ENCODE measurements at regions not wholly inside any gene's neighbourhood (a gene's known extent, or its start where the extent isn't known, plus 50 kb on each side); places are given as distances from the start of the nearest gene placed in this dataset.
A peak's percentile ranks its signal among the peaks of the same experiment; 100 is the strongest.

DNA sequence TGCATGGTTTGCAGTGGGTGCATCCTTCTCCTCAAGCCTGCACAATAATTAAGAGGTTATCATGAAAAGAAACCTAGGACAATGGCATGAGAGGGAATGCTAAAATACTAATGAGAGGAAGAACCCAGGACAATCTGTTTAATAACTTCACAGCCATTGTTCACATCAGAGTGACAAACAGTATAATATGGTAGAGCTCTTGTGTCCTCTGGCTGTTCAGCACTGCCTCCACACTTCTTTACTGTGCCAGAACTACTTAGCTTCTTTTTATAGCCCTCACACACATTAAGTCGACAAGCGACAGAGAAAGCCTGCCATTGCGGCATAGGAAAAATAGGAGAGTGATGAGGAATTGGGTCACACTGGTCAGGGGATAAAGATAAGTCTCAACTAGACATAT is 65.0 kb upstream of the MEIS2 start:
- DNase-seq, result no peak

GRCh38 chr15:37166402-37166801 is 66.1 kb upstream of the MEIS2 start:
- no peak for DNase-seq

DNA sequence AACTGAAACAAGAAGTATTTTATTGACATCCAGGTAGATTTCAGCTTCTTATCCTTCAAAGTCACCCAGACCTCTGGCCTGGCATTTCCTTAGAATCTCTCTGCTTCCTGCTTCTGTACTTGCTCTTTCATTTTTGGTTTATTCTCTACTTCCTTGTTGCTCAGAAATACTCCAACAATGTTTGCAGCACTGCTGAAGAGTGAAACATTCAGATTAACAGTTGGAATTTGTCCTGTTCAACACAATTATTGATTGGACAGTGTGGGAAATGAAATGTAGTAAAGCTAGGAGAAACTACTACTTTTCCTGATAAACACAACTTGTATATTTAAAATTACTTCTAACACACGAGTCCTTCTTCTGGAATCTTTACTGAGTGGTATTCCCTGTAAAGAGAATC is 81.0 kb upstream of the MEIS2 start:
- DNase-seq, result no peak

DNA sequence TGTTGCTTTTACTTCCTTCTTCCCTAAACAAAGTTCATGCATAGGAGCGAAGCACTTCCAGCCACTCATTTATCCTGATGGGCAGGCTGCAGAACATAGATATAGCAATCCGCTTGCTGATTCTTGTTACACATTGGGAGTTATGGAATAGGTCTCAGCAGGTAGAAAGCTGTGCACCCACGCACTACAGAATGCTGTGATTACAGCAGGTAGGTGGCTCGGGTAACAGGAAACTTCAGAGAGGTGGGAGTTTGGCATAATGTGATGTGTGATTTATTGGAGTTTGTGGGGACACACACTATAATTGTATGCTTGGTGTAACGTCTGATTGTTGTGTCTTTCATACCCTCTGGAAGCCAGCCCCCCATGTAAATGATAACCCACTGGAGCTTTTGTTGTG is 99.2 kb upstream of the MEIS2 start:
- DNase-seq, result no peak

DNA sequence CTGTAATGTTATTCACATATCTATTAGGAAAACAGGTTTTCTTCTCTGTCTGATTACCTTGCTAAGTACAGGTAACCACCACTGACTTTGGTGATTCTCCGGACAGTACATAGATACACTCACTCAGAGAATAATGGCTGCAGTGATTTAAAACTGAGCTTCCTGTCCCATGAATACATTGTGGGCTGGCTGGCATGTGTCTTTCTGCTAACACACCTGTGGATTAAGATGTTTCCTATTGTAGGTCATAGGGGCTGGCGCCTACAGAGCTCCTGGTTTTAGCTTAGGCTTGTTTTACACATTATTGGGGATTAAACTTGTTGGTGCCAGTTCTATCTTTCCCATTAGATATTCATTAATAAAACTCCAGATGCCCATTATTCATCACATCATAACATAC is 102.7 kb upstream of the MEIS2 start:
- no peak for DNase-seq

DNA sequence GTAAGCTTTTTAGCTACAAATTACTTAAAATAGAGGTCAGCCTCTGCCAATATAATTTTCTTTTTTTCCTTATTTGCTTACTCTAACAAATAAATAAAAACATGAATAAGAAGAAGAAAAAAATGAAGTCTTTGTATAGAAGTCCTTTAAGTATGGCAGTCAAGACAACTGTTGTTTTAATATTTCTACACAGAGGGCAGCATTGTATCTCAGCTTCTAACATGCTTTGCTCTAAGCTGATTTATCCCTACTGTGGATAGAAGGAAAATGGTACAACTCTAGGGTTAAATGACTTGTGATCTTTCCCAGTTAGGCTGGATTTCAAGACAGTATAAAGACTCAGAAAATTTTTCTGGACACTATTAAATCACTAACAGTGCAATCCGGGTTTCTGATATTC is 104.3 kb upstream of the MEIS2 start:
- DNase-seq, result peak; percentile 63

GRCh38 chr15:37206690-37207089 is 106.3 kb upstream of the MEIS2 start:
- no peak for DNase-seq

DNA sequence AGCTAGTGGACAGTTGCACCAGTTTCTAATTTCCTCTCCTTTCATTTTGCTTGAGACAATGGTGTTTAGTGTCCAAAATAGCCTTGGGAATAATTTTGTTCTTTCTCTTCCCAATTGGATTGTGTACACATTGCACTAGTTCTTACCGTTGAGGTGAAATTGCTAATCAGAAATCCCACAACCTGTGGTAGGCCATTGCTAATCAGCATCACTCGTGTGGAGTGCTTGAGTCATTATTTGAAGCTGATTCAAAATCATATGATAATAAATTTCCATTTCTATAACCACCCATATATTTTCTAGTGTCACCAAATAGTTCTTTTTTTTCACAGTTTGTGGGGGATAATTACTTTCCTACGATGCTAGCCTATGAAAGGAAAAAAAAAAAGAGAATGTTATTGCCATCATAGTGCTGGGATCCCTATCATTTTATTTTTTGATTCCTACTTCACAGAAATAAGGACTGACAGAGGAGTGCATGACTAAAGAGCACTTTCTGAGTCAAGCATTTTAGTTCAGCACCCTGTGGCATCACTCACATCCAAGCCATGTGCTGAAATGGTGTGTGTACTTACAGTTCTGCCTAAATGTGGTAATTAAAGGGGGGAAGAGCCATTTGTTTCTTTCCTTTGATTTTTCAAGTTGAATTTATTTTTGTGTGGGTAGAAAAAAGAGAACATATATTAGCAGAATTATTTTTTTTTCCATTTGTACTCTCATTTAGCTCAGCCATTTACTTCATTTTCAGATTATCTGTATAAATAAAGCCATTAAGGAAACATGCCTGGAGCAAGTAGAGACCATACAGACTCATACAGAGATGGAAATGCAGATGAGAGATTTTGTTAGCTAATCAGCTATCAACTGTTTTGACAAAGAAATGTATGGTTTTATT is 108.0 kb upstream of the MEIS2 start:
- DNase-seq, result no peak

DNA sequence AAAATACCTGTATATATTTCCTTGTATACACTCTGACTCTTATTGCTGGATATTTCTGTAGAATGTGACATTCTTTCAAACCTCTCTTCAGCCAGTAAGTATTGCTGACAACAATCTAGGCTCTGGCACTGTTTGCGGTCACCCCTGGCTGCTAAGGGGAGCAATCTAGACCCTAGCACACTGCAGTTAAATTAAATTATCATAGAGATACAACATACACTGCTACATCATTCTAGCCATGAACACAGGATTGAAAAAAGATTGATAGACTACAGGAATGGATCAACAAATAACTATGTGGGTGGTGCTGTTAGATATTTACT is 108.7 kb upstream of the MEIS2 start:
- no peak for DNase-seq

DNA sequence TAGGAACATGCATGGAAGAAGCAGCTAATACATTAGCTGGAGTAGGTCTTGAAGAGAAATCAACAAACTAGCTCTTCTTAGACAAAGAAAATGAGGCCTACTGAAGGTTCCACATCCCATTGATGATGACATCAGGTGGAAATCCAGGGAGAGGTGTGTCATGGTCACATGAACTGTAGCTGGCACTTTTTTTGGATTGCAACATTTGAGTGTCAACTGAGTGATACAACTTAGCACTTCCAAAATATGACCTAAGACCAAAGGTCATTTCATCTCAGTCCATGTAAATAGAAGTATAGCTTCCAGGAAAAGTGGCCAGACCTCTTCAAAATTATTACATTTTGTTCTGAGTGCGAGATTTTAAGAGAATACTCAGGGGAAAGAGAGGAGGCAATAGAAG is 117.2 kb upstream of the MEIS2 start:
- DNase-seq, result no peak

DNA sequence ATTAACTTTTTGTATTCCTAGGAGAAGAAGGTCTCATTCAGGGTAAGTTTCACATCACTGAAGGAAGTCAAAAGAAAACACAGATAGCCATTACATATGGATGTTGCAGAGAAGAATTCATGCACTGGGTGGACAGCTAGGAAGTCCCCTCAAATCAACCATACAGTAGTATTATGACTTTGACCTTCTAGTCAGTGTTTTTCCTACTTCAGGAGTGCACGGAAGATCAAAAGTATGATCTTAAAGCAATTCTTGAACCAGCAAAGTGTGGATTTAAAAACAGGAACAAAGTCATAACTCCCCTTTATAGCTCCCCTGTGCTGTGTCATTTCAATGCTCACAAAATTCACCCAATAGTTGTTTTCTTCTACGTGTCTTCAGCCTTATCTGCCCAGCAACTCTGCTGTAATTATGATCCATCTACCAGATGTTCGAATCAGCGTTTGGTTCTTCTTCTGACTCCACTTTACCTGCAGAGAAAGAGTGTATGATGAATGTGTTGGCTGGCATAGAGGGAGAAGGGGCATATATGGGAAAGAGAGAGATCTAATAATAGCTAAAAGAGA is 118.1 kb upstream of the MEIS2 start:
- DNase-seq, result no peak

DNA sequence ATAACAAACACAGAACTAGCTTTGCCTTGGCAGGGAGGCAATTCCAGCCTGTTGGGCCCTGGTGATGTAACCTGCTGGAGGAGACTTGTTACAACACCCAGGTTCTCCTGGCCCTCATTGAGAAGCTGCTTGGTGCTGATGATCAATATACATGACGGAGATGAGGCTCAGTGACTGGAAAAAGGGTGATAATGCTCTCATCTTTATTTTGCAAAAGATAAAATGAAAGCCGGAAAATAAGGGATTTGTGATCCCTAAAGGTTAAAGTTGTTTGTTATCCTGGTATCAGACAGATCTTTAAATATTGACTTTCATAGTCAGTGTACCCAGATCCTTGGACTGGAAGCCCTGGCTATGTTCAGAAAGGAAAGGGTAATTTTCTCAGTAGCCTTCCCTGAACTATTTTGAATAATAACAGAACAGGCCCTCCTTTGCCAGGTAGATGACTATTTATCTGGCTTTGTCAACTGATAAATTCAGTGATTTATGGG is 118.9 kb upstream of the MEIS2 start:
- DNase-seq, result peak; percentile 38

- DNase-seq, result peak; percentile 83
Measured at GRCh38 chr15:37220949-37221670, 120.8 kb upstream of the MEIS2 start.

DNA sequence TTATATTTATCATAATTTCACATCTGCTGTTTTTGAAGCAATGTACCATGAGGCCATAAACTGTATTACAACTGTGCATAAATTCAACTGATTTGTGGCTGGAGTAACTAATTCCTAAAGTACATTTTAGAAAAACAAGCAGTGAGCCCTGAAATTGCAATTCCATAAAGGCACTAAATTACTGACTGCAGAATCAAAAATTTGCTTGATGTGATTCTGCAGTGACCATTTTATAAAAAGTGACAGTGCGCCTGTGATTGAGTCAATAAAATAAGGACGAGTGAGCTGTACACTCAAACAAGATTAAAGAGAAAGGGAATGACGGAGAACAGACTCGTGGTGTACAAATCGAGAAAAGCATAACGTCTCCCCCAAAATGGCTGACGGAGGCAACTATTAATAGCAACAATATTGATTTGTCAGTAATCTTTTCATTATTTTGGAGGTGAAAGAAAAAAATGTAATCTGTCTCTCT is 121.4 kb upstream of the MEIS2 start:
- peak; percentile 50 for DNase-seq

DNA sequence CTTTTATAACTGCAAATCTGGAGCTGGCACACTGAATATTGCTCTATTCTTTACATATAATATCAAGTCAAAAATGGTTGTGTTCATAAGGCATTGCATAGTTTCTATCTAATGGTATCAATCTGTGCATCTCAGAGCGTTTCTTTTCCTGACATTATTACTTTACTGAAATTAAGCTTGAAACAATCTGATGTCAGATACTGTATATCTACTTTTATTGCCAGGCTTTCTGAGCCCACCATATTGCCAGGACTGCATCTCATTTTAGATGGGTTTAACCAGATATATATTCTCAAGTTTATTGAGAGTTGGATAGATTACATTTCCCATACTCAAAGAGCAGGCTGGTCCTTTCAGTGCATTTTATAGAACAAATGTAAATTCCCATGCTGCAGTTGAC is 122.7 kb upstream of the MEIS2 start:
- no peak for DNase-seq

GRCh38 chr15:37229855-37230619 is 129.7 kb upstream of the MEIS2 start:
- DNase-seq, result no peak

DNA sequence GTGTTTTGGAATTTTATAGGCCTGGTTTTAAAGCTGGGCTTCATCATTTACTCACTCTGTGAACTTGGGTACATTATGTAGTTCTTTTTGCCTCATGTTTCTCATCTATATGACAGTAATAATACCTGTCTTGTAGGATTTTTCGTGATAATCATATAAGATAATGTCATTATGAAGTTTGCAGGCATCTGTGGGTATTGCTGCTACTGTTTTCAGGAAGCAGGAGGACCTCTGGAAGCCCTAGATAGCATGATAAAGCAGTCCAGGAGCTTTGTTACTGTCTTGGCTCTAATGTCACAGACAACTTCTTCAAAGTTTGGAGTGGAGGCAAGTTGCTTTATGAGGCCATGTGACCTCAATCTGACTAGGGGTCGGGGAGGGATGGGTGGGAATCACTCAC is 145.0 kb upstream of the MEIS2 start:
- no peak for DNase-seq

GRCh38 chr15:37246065-37246464 is 145.7 kb upstream of the MEIS2 start:
- DNase-seq, result no peak

DNA sequence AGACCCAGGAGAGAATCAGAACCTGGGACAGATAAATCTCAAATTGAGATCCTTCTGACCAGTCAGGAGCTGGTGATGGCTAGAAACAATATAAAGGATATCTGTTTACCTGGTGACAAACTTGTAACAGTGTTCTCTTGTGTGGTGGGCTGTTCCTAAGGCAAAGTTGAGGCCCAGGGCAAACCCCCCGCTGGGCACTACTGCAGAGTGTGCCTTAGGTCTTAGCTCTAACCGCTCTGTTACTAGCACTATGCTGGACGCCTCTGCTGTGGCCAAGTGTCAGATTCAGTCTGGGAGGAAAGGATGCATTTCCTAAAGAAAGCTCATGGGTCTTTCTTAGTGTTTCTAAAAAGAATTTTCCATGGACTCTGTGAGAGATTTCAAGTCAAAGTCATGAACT is 146.5 kb upstream of the MEIS2 start:
- no peak for DNase-seq

GRCh38 chr15:37249249-37249648 is 148.9 kb upstream of the MEIS2 start:
- peak; percentile 54 for DNase-seq

DNA sequence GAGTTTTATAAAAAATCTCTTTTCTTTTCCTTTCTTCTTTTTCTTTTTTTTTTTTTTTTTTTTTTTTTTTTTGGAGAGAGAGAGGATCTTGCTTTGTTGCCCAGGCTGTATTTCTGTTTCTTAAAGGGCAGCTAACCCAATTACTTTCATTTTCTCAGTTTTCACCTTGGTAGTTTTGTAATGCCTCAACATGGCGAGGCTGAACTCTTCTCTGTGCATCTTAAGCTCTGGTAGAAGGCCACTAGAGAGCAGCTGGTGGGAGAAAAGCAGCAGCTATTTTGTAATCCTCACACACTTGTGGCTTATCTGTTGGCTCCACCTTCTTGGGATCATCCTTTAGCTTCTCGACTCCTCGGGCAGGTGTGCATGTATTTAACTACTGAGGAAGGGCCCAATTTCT is 152.2 kb upstream of the MEIS2 start:
- peak; percentile 83 for DNase-seq

DNA sequence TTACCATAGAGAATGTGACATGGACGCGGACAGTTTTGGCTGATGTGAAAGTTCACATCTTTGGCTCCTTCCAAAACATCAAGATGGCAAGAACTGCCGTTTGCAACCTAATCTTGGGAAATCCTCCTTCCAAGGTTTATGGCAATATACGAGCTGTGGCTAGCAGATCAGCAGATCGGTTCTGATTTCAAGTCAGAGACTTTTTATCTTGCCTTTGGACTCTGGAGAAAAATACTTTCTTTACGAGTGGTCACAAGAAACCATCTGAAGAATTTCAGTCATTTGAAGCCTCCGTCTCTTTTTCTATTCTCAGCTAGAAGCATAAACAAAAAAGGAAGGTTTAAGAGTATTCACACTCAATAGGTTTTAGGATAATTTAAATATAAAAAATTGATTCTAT is 153.5 kb upstream of the MEIS2 start:
- no peak for DNase-seq

DNA sequence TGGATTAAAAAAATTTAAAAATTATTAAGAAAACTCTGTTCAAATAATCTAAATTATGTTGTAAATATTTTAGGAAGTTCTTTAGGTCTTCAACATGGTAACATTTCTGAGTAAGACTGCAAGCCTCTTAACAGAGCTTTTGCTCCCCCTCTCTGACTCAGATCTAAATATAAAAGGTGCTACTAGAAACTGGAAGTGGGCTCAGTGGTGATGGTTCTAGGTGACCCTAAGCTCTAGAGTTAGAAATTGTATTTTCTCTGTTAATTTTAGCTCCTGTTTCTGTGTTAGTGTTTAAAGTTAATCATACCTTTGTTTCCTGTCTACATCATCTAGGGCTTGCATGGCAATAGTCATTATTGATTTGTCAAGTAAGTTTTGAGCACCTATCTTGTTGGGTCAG is 159.9 kb upstream of the MEIS2 start:
- no peak for DNase-seq

Data from NCI-H82 (cell line).